K562 (cell line): ENCODE measurements at regions not wholly inside any gene's neighbourhood (a gene's known extent, or its start where the extent isn't known, plus 50 kb on each side); places are given as distances from the start of the nearest gene placed in this dataset.

Source experiments
- ATAC-seq: fragments of 200-7000 bp; cut with Tn5 transposase; 3 replicates; pipeline ENCODE4 v1.9.1; 2020; ENCODE audit warnings: moderate library complexity
- BruUV-seq: library from RNA; stranded (reverse); fragments of 400-500 nt; replicated peaks from 2 replicates; lab custom pipeline; 2021; lab: Mats Ljungman, UMichigan
- CTCF ChIA-PET: fragments of 300-600 bp; formaldehyde crosslinking; extraction: SDS; loops from one replicate; lab custom pipeline; 2021; ENCODE audit warnings: low intra/inter-chr PET ratio; lab: Yijun Ruan, JAX
- POLR2A ChIA-PET: fragments of 300-600, 350-650 bp; sonication (Branson Sonifier 250); formaldehyde crosslinking; extraction: SDS; loops from one replicate; lab custom pipeline; 2021; ENCODE audit warnings: antibody characterized with exemption, inconsistent platforms; lab: Yijun Ruan, JAX
- DNase-seq, 4 experiments: peaks; one replicate each; pipeline versions ENCODE4 v3.0.0 to v3.0.0-alpha.2; 2011 to 2018; ENCODE audit warnings: low spot score in 3 of 4, mixed read lengths in 3 of 4; ENCODE audit errors: extremely low read depth in 1 of 4
- FAIRE-seq: peaks from 2 replicates; lab custom pipeline; 2011; peaks lifted over from hg19 to GRCh38; lab: Jason Lieb, UNC
- H2AFZ ChIP-seq: 2 replicates; pipeline ENCODE4 v1.6.0; 2011; ENCODE audit warnings: low read depth, low read length, control low read depth, inconsistent platforms
- H3K27ac ChIP-seq: fragments of 200-600 bp; 3 replicates; pipeline ENCODE4 v1.8.0; 2011; ENCODE audit warnings: low read depth, mild to moderate bottlenecking, control low read depth, inconsistent platforms, low read length, moderate library complexity, mixed read lengths; ENCODE audit errors: extremely low read depth
- H3K27me3 ChIP-seq, 2 experiments: fragments of 300-600 bp in 1 of 2; 2 replicates in 1 of 2; 3 replicates in 1 of 2; pipeline versions ENCODE4 v1.6.0 to v1.8.0; 2011; ENCODE audit warnings: inconsistent platforms in 2 of 2, low read length in 2 of 2, mild to moderate bottlenecking in 1 of 2, mixed read lengths in 1 of 2, moderate library complexity in 1 of 2; ENCODE audit not compliant: control insufficient read depth in 2 of 2, insufficient read depth in 2 of 2
- H3K36me3 ChIP-seq: fragments of 300-600 bp; 3 replicates; pipeline ENCODE4 v1.8.0; 2011; ENCODE audit warnings: mild to moderate bottlenecking, low read length, inconsistent platforms; ENCODE audit not compliant: control insufficient read depth, insufficient read depth
- H3K4me1 ChIP-seq, 2 experiments: fragments of 200-600 bp in 1 of 2; replicated peaks in 1 of 2; 2 replicates in 1 of 2; 3 replicates in 1 of 2; pipeline versions ENCODE4 v1.5.1 to v1.8.0; 2011; ENCODE audit warnings: inconsistent platforms in 2 of 2, low read length in 2 of 2, mild to moderate bottlenecking in 1 of 2, mixed read lengths in 1 of 2, moderate library complexity in 1 of 2; ENCODE audit not compliant: control insufficient read depth in 2 of 2, insufficient read depth in 2 of 2
- H3K4me2 ChIP-seq: 2 replicates; pipeline ENCODE4 v1.6.1; 2011; ENCODE audit warnings: low read length, control low read depth, inconsistent platforms, mixed read lengths; ENCODE audit not compliant: insufficient read depth
- H3K4me3 ChIP-seq: fragments of 200-600 bp; sonication (generic), shearing (Covaris generic); 2 replicates; pipeline ENCODE4 v1.5.1; 2016; ENCODE audit warnings: control low read depth, inconsistent platforms
- H3K79me2 ChIP-seq: fragments of 200-600 bp; 3 replicates; pipeline ENCODE4 v1.8.0; 2011; ENCODE audit warnings: low read length, inconsistent platforms; ENCODE audit not compliant: control insufficient read depth, insufficient read depth
- H3K9ac ChIP-seq, 2 experiments: 2 replicates each; pipeline versions ENCODE4 v1.6.0 to v1.6.1; 2011; ENCODE audit warnings: low read depth in 2 of 2, low read length in 2 of 2, control low read depth in 1 of 2, inconsistent platforms in 1 of 2, mild to moderate bottlenecking in 1 of 2, mixed read lengths in 1 of 2; ENCODE audit not compliant: insufficient read depth in 1 of 2
- H3K9me1 ChIP-seq: one replicate; pipeline ENCODE4 v1.6.0; 2011; ENCODE audit warnings: inconsistent platforms, mild to moderate bottlenecking, low read length, moderate library complexity; ENCODE audit not compliant: control insufficient read depth, insufficient read depth
- H3K9me3 ChIP-seq: replicated peaks from 2 replicates; pipeline ENCODE4 v1.5.1; 2011; ENCODE audit warnings: low read depth, low read length, inconsistent platforms; ENCODE audit not compliant: control insufficient read depth, insufficient read depth
- H4K20me1 ChIP-seq: replicated peaks from 2 replicates; pipeline ENCODE4 v1.6.1; 2011; ENCODE audit warnings: low read length, inconsistent platforms, mixed read lengths; ENCODE audit not compliant: control insufficient read depth, insufficient read depth
- ATF6 ChIP-seq: sonication (generic); formaldehyde crosslinking; IDR thresholded peaks from 2 replicates; pipeline ENCODE4 v1.4.0; 2020; ENCODE audit warnings: mild to moderate bottlenecking, missing genetic modification reagents
- C11orf30 ChIP-seq: fragments of 450-650 bp; IDR thresholded peaks from 2 replicates; pipeline ENCODE4 v1.6.1; 2016; ENCODE audit warnings: low read depth, mild to moderate bottlenecking
- FOXK1 ChIP-seq: sonication (generic); formaldehyde crosslinking; IDR thresholded peaks from 2 replicates; pipeline ENCODE4 v1.8.0; 2022; ENCODE audit warnings: missing genetic modification reagents, mild to moderate bottlenecking, borderline replicate concordance
- HINFP ChIP-seq: fragments of 450-650 bp; conservative IDR thresholded peaks from 2 replicates; pipeline ENCODE4 v1.6.1; 2016; ENCODE audit warnings: missing genetic modification characterization, low read depth, mild to moderate bottlenecking, control low read depth, missing compliant biosample characterization
- MEF2A ChIP-seq: IDR thresholded peaks from 2 replicates; pipeline ENCODE4 v1.6.1; 2011; ENCODE audit warnings: low read depth, mild to moderate bottlenecking, low read length, moderate library complexity; ENCODE audit not compliant: control insufficient read depth
- MYC ChIP-seq, 2 experiments: fragments of 250-450 bp in 1 of 2; sonication (Bioruptor Pico) in 1 of 2; IDR thresholded peaks; 2 replicates each; pipeline versions ENCODE4 v1.5.1 to v1.6.1; 2012 to 2021; ENCODE audit warnings: low read depth in 2 of 2, borderline replicate concordance in 1 of 2, improper control_type of control experiment in 1 of 2, low read length in 1 of 2, mild to moderate bottlenecking in 1 of 2, moderate library complexity in 1 of 2
- NCOA4 ChIP-seq: fragments of 450-650 bp; IDR thresholded peaks from 2 replicates; pipeline ENCODE4 v1.6.1; 2018; ENCODE audit warnings: mild to moderate bottlenecking; ENCODE audit not compliant: partially characterized antibody
- RERE ChIP-seq: sonication (generic); formaldehyde crosslinking; IDR thresholded peaks from 2 replicates; pipeline ENCODE4 v1.8.0; 2023; ENCODE audit warnings: missing genetic modification reagents, mild to moderate bottlenecking, borderline replicate concordance
- TAF1 ChIP-seq: IDR thresholded peaks from 2 replicates; pipeline ENCODE4 v1.6.1; 2011; ENCODE audit warnings: mild to moderate bottlenecking, low read length, moderate library complexity; ENCODE audit not compliant: insufficient read depth, control insufficient read depth, severe bottlenecking; ENCODE audit errors: extremely low read depth
- THRB ChIP-seq: fragments of 450-650 bp; formaldehyde crosslinking; conservative IDR thresholded peaks from 2 replicates; pipeline ENCODE4 v1.4.0; 2022; ENCODE audit warnings: mild to moderate bottlenecking, missing genetic modification characterization
- ZNF253 ChIP-seq: fragments of 250-450 bp; sonication (Bioruptor Pico); conservative IDR thresholded peaks from 2 replicates; pipeline ENCODE4 v1.6.1; 2021; ENCODE audit warnings: mild to moderate bottlenecking
- ZNF780A ChIP-seq: fragments of 250-450 bp; sonication (Bioruptor Pico); IDR thresholded peaks from 2 replicates; pipeline ENCODE4 v1.5.0; 2021; ENCODE audit warnings: mild to moderate bottlenecking
- WGBS: fragments of 100-300 bp; shearing (Covaris generic); methylation state at CpG from one replicate; pipeline ENCODE4 v1.1.6; 2016; ENCODE audit warnings: low coverage, mixed read lengths; ENCODE audit not compliant: insufficient coverage; ENCODE audit errors: missing lambda C conversion rate; 5-methylcytosine and 5-hydroxymethylcytosine counted together
- in situ Hi-C: fragments of 300-500 bp; cut with MboI; formaldehyde crosslinking; loops from 4 replicates; pipeline ENCODE4 v1.15.0; 2018; ENCODE audit warnings: inconsistent platforms, mixed read lengths
- intact Hi-C: fragments of 100-400 bp; cut with micrococcal nuclease; formaldehyde crosslinking; loops from 2 replicates; pipeline ENCODE4 v1.14.2; 2022

DNA sequence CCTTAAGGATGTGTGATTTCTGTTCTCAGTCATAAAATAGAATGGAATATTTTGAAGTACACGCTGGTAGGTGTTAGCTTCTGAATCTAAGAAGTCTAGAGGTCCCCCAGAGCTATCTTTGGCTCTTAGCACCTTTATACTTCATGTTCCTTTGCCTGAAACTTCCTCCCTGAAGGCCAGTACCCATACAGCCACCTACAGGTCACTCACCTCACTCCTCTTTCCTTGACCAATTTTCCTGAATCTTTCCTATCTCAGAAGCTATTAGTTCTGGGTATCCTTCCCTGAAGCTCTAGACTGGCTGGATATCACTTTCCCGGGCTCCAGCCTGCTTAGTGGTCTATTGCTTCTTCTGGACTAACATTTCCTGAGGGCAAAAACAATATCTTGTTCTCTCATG, 93.4 kb upstream of the EDNRB start:
- in situ Hi-C loops = no loop called here
- BruUV-seq = no TSS peak
- TF ChIP-seq FOXK1 (CRISPR knock-in tag) = no peak
- no peak for TF ChIP-seq TAF1
- TF ChIP-seq HINFP = no peak
- TF ChIP-seq THRB (CRISPR knock-in tag) = no peak
- TF ChIP-seq ZNF780A (CRISPR knock-in tag) = no peak
- no peak for TF ChIP-seq C11orf30
- no peak for TF ChIP-seq MYC (IDR thresholded peaks at IDR 0.05; ENCODE audit: low read depth, low read length)
- no peak for TF ChIP-seq MYC (CRISPR knock-in tag; IDR thresholded peaks at IDR 0.05; ENCODE audit: borderline replicate concordance, low read depth)
- no peak for TF ChIP-seq NCOA4
- TF ChIP-seq ZNF253 (CRISPR knock-in tag) = no peak
- TF ChIP-seq ATF6 (CRISPR knock-in tag) = no peak
- no peak for TF ChIP-seq RERE (CRISPR knock-in tag)
- TF ChIP-seq MEF2A = no peak

More for the DNA sequence above, 93.4 kb upstream of the EDNRB start:
- no peak overlapping the region for H2AFZ ChIP-seq
- no peak overlapping the region for H3K27ac ChIP-seq
- no peaks in the 10 kb centered on the region for H3K27me3 ChIP-seq
- H3K4me3 ChIP-seq = no peak overlapping the region
- 0% methylated on average over 1 of the region's 2 CpGs for WGBS
- ChIA-PET CTCF (no interaction called here), POLR2A (no interaction called here)
- no peaks in the 10 kb centered on the region for H3K4me1 ChIP-seq
- no peaks in the 10 kb centered on the region for H3K79me2 ChIP-seq
- H4K20me1 ChIP-seq = no peaks in the 10 kb centered on the region
- H3K36me3 ChIP-seq = no peaks in the 10 kb centered on the region
- H3K4me2 ChIP-seq = no peak overlapping the region
- DNase-seq (no peak), FAIRE-seq (no peak), ATAC-seq (no peak)
- intact Hi-C loops = no loop called here
- no peak overlapping the region for H3K9ac ChIP-seq
- H3K9me3 ChIP-seq = no peaks in the 10 kb centered on the region
- H3K9me1 ChIP-seq = no peaks in the 10 kb centered on the region
